ENCODE measurements at regions not wholly inside any gene's neighbourhood (a gene's known extent, or its start where the extent isn't known, plus 50 kb on each side); places are given as distances from the start of the nearest gene placed in this dataset.

DNA sequence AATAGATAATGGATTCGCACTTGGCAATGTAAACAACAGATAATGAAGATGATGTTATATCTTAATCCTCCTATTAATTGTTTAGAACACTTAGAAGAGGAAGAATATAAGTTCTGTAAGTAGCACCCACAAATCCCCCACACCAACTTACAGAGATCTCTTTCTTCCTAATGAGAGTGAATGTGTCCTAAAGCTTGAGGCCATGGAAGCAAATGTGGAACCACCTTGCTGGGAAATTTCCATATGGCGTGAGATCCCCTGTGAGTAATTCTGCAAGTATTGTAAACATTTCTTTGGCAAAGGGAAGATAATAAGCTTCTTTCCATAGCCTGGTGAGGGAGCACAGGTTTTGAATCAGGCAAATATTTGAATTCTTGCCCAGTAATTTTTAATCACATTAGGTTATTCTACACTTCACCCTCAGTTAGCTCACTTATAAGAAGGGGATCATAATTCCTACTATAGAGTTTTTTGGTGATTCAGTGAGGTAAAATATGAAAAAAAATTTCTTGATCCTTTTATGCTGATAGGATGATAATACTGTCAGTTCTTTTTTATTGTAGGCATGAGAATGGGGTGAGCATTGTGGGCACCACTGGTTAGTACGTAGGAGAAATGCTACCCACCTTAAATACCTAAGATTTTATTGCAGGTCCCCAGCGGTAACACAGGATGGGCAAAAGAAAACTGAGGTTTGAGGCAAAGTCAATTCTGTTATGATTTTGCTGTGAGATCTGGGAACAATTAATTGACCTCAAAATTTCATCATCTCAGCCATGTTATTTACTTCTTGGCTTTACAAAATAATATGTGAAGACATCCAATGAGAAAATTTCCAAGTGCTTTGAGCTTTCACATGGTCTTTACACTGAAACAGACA lies 574.8 kb downstream of the PSAT1 start:
- TF ChIP-seq, protein P1, sequence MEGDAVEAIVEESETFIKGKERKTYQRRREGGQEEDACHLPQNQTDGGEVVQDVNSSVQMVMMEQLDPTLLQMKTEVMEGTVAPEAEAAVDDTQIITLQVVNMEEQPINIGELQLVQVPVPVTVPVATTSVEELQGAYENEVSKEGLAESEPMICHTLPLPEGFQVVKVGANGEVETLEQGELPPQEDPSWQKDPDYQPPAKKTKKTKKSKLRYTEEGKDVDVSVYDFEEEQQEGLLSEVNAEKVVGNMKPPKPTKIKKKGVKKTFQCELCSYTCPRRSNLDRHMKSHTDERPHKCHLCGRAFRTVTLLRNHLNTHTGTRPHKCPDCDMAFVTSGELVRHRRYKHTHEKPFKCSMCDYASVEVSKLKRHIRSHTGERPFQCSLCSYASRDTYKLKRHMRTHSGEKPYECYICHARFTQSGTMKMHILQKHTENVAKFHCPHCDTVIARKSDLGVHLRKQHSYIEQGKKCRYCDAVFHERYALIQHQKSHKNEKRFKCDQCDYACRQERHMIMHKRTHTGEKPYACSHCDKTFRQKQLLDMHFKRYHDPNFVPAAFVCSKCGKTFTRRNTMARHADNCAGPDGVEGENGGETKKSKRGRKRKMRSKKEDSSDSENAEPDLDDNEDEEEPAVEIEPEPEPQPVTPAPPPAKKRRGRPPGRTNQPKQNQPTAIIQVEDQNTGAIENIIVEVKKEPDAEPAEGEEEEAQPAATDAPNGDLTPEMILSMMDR (conservative IDR thresholded peaks at IDR 0.05; ENCODE audit: low read depth, low read length) = no peak
- no peak for TF ChIP-seq EZH2 (IDR thresholded peaks at IDR 0.05; ENCODE audit: borderline replicate concordance, low read depth, low read length, poor library complexity, severe bottlenecking)

Data from A673 (cell line).